ENCODE measurements at regions not wholly inside any gene's neighbourhood (a gene's known extent, or its start where the extent isn't known, plus 50 kb on each side); places are given as distances from the start of the nearest gene placed in this dataset.

GRCh38 chr4:19803406-19803805 is 448.3 kb upstream of the SLIT2 start:
- Histone ChIP-seq H3K27ac (ENCODE audit: low read depth, low read length, poor library complexity, severe bottlenecking) (no peak overlapping the region), H3K36me3 (ENCODE audit: insufficient read depth, low read length, poor library complexity, severe bottlenecking) (no peaks in the 10 kb centered on the region), H3K4me3 (ENCODE audit: low read depth, low read length, poor library complexity, severe bottlenecking) (no peak overlapping the region), H3K27me3 (replicated peaks; ENCODE audit: insufficient read depth, low read depth, low read length, poor library complexity) (no peaks in the 10 kb centered on the region), H3K4me1 (ENCODE audit: insufficient read depth, low read length, poor library complexity, severe bottlenecking) (no peaks in the 10 kb centered on the region), H3K9me3 (ENCODE audit: low read depth, low read length, poor library complexity, severe bottlenecking) (no peaks in the 10 kb centered on the region)
- intact Hi-C loops (cut with micrococcal nuclease; ENCODE audit: unreplicated experiment) = no loop called here
- no TSS peak for BruUV-seq (replicated peaks)
- CTCF ChIA-PET = no interaction called here
- TF ChIP-seq EZH2 (IDR thresholded peaks at IDR 0.05; ENCODE audit: borderline replicate concordance, low read depth, low read length, poor library complexity, severe bottlenecking) = no peak
- TF ChIP-seq, protein P1, sequence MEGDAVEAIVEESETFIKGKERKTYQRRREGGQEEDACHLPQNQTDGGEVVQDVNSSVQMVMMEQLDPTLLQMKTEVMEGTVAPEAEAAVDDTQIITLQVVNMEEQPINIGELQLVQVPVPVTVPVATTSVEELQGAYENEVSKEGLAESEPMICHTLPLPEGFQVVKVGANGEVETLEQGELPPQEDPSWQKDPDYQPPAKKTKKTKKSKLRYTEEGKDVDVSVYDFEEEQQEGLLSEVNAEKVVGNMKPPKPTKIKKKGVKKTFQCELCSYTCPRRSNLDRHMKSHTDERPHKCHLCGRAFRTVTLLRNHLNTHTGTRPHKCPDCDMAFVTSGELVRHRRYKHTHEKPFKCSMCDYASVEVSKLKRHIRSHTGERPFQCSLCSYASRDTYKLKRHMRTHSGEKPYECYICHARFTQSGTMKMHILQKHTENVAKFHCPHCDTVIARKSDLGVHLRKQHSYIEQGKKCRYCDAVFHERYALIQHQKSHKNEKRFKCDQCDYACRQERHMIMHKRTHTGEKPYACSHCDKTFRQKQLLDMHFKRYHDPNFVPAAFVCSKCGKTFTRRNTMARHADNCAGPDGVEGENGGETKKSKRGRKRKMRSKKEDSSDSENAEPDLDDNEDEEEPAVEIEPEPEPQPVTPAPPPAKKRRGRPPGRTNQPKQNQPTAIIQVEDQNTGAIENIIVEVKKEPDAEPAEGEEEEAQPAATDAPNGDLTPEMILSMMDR (conservative IDR thresholded peaks at IDR 0.05; ENCODE audit: low read depth, low read length) = no peak
- POLR2A ChIA-PET (ENCODE audit: low non-redundant PET) = no interaction called here
- DNase-seq (ENCODE audit: low spot score) = no peak

DNA sequence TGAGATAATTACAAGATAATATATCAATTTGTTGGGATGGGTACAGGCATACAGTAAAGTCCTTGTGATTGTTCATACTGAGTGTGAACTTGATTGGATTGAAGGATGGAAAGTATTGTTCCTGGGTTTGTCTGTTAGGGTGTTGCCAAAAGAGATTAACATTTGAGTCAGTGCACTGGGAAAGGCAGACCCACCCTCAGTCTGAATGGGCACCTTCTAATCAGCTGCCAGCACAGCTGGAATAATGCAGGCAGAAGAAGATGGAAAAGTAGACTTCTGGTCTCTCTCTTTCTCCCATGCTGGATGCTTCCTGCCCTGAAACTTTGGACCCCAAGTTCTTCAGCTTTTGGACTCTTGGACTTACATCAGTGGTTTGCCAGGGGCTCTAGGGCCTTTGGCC is 457.9 kb upstream of the SLIT2 start:
- H3K4me3 ChIP-seq (ENCODE audit: low read depth, low read length, poor library complexity, severe bottlenecking) = no peak overlapping the region
- TF ChIP-seq, protein P1 (conservative IDR thresholded peaks at IDR 0.05; ENCODE audit: low read depth, low read length) = no peak
- no peak for TF ChIP-seq EZH2 (IDR thresholded peaks at IDR 0.05; ENCODE audit: borderline replicate concordance, low read depth, low read length, poor library complexity, severe bottlenecking)
- CTCF ChIA-PET = no interaction called here
- BruUV-seq (replicated peaks) = no TSS peak
- no peak for DNase-seq (ENCODE audit: low spot score)
- no peaks in the 10 kb centered on the region for H3K4me1 ChIP-seq (ENCODE audit: insufficient read depth, low read length, poor library complexity, severe bottlenecking)
- H3K27me3 ChIP-seq (replicated peaks; ENCODE audit: insufficient read depth, low read depth, low read length, poor library complexity) = no peaks in the 10 kb centered on the region
- intact Hi-C loops (cut with micrococcal nuclease; ENCODE audit: unreplicated experiment) = no loop called here
- POLR2A ChIA-PET (ENCODE audit: low non-redundant PET) = no interaction called here
- H3K27ac ChIP-seq (ENCODE audit: low read depth, low read length, poor library complexity, severe bottlenecking) = no peak overlapping the region
- no peaks in the 10 kb centered on the region for H3K9me3 ChIP-seq (ENCODE audit: low read depth, low read length, poor library complexity, severe bottlenecking)
- H3K36me3 ChIP-seq (ENCODE audit: insufficient read depth, low read length, poor library complexity, severe bottlenecking) = no peaks in the 10 kb centered on the region

DNA sequence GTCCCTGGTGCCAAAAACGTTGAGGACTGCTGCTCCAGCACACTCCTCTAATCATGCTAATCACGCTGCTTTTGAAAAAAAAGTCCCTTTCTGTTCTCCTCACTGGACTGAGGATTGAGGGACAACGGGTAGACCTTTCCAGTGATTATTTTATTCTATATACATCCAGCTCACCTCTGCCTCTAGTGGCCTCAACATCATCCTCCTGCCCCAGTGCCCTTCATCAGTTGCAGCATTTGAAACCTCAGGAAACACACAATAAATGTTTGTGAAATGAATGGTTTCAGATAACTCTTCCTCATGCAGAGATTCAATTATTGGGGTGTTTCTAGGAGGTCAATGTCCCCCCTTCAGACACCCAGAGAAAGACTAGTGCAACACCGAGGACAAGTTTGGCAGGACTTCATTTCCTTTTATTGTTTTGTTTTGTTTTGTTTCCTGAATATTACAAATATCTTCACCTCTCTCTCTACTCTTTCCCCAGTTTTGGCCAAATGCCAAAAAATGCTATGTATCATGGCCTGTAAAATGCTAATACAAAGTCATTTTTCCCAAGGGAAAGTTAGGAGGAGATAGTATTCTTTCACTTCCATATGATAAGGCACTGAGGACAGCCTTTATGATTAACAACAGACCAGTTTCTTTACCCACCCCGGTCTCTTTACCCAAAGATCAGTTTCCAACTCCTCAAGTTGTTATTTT is 460.1 kb upstream of the SLIT2 start:
- H3K9me3 ChIP-seq (ENCODE audit: low read depth, low read length, poor library complexity, severe bottlenecking) = no peaks in the 10 kb centered on the region
- H3K27ac ChIP-seq (ENCODE audit: low read depth, low read length, poor library complexity, severe bottlenecking) = no peak overlapping the region
- TF ChIP-seq EZH2 (IDR thresholded peaks at IDR 0.05; ENCODE audit: borderline replicate concordance, low read depth, low read length, poor library complexity, severe bottlenecking) = no peak
- TF ChIP-seq, protein P1 (conservative IDR thresholded peaks at IDR 0.05; ENCODE audit: low read depth, low read length) = 0 out of 2 replicates have a peak, but pooled peaks have one; percentile 36
- peak; percentile 26 for DNase-seq (ENCODE audit: low spot score)
- no peaks in the 10 kb centered on the region for H3K36me3 ChIP-seq (ENCODE audit: insufficient read depth, low read length, poor library complexity, severe bottlenecking)
- no TSS peak for BruUV-seq (replicated peaks)
- H3K4me1 ChIP-seq (ENCODE audit: insufficient read depth, low read length, poor library complexity, severe bottlenecking) = no peaks in the 10 kb centered on the region
- no peaks in the 10 kb centered on the region for H3K27me3 ChIP-seq (replicated peaks; ENCODE audit: insufficient read depth, low read depth, low read length, poor library complexity)
- ChIA-PET POLR2A (ENCODE audit: low non-redundant PET) (no interaction called here), CTCF (no interaction called here)
- H3K4me3 ChIP-seq (ENCODE audit: low read depth, low read length, poor library complexity, severe bottlenecking) = no peak overlapping the region
- intact Hi-C loops (cut with micrococcal nuclease; ENCODE audit: unreplicated experiment) = no loop called here
